ENCODE measurements at regions not wholly inside any gene's neighbourhood (a gene's known extent, or its start where the extent isn't known, plus 50 kb on each side); places are given as distances from the start of the nearest gene placed in this dataset.

DNA sequence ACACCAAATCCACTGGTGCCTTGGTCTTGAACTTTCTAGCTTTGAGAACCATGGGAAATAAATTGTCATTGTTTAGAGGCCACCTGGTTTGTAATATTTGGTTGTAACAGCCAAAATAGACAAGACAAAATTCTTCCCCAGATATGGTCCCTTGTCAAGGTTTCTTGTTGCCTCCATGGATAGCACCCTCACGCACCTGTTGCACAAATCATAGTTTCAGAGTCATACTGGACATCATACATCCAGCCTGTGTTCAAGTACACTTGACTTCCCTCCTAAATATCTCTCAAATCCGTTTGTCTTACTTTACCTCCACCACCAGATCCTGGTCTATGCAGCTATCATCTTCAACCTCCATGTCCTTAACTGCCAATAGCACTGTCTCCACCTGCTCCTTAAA is 256.7 kb upstream of the IGFBP3 start:
- DNase-seq, result no peak

DNA sequence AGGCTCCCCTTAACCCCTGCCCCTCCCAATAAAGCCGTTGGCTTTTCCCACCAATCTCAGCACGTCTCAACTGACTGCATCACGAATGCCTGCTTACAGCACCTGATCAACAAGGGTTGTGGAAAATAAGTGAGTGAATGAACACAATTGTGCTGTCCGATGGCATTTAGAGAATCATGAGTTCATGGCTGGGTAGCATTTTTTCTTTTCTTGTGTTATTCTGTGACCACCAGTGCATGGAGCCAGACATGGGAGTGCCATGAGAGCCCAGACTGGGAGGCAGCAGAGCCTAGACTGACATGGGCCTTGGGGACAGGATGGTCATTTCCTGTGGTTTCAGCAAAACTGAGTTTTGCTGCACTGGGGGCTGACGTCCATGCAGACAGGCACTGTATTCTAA is 254.1 kb upstream of the IGFBP3 start:
- no peak for DNase-seq

DNA sequence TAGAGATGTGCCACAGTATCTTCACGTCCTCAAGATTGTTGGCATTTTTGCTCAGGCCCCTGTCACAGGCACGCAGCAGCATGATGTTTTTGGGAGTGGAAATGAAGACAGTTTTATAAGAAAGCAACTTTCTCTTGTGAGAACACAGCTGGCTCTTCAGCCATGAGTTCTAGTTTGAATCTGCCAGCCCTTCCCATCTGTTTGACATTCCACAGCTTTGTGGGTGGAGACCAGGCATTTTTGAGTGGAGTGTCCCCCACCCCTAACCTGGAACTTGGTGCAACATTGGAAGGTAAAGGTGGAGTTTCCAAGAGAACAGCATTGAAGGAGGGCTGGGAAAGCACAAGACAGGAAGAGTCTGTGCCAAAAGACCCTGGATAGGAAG is 253.1 kb upstream of the IGFBP3 start:
- DNase-seq, result no peak

DNA sequence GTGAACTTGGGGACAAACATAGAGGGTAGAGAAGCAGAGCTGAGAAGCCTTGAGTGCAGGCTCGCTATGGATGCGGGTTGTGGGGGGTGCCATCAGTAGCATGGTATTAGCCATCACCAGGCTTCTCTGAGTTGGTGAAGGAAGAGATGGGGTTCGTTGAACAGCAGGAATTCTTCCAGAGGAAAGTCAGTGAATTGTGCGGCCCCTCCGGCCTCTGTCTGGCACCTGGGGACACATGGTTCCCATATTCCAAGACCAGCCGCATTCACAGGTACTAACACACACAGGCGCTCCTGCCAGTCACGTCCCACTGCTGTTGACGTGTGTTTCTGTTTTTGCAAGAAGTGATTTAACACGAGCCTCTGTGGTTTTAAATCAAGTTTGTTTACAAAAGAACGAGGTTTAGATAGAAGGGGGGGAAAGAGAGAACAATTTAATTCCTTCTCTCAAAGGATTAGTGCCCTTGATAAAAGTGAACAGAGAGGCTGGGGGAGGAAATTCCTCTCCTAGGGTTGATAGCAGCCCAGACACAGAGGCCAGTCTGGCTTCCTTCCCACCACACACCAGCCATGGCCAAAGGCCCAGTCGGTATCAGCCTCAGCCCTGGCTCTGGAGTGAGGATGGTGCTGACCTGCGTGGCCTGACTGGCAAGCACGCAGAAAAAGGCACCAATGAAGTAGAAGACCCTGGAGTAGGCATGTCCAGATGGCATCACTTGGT is 252.6 kb upstream of the IGFBP3 start:
- DNase-seq, result no peak

DNA sequence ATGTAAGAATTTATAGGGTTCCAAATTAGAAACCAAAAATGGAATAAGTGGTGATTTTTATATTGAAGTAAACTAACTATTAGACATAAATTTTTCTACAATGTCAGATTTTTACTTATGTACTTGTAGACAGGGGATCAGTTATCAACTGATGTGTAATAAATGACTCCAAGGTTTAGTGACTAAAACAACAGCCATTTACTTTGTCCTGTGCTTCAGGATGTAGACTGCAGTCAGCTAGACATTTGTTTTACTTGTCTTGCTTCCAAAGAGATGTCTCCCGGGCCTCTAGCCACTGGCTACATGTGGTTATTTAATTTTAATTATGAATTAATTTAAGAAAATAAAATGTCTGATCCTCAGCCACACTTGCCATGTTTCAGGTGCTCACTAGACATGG is 249.7 kb upstream of the IGFBP3 start:
- DNase-seq, result no peak

DNA sequence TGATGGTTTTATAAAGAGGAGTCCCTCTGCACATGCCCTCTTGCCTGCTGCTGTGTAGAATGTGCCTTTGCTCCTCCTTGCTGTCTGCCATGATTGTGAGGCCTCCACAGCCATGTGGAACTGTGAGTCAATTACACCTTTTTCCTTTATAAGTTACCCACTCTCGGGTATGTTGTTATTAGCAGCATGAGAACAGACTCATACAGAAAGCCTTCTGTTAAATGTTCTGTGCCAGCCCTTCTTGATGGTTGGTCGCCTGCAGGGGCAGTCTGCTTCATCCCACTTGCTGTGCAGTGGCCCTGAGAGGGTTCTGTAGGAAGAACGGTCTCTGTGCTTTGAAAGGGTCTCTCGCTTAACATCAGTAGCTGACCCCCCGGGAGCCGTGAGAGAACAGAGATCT is 248.9 kb upstream of the IGFBP3 start:
- no peak for DNase-seq

DNA sequence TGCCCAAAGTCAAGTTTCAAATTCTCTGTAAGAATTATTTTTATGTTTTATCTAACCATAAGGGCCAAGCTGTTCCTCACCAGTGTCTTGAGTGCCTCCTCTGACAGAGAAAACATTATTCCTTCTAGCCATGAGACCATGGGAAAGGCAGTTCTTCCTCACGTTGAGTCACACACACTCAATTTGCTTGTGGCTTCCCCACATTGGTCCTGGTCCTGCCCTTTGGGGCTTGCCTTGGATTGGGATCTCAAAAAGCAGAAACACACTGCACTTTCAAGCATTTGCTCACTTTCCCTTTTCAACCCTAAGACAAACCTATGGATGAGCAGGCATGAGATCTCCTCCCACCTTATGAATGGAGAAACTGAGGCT is 248.3 kb upstream of the IGFBP3 start:
- DNase-seq, result no peak

DNA sequence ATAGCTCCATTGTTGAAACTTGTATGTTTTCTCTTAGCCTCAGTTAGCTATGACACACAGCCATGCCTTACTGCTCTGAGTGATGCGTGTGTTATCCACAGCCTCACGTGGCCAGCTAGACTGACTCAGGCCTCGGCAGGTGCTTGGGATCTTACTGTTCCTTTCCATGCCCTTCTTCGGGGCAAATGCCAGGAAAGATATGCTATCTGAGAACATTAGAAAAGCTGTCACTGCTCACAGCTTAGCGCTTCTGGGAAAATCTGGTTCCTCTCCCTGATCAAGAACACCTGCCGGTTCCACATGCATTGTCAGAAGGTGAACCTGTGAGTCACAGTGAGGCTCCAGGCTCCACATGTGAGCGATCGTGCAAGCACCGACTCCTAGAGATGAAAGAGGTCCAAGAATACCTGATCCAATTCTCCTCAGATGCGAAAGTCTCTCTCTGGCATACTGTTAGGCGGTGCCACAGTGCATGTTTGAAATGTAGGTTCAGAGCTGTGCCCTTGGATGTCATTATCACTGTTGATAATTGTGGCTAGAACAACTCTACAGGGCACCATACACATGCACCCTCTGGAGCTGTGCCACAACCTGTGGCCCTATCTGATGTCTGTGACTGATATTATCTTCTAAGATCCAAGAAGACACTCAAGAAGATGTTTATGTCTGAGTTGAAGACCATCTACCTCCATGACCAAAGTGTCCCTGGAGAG is 247.8 kb upstream of the IGFBP3 start:
- no peak for DNase-seq

DNA sequence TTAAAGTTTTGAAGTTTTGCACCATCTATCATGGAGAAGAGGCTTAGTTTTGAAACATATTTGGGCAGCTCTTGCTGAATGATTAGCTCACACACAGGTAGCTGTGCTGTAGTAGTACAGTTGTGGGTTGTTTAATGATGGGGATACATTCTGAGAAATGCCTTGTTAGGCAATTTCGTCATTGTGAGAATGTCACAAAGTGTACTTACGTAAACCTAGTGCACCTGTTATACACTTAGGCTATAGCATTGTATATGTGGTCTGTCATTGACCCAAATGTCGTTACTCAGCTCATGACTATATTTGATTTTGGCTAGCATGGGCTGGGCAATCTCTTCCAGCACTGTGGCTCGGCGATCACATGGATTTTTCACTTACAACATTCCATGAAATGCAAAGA is 247.2 kb upstream of the IGFBP3 start:
- no peak for DNase-seq

DNA sequence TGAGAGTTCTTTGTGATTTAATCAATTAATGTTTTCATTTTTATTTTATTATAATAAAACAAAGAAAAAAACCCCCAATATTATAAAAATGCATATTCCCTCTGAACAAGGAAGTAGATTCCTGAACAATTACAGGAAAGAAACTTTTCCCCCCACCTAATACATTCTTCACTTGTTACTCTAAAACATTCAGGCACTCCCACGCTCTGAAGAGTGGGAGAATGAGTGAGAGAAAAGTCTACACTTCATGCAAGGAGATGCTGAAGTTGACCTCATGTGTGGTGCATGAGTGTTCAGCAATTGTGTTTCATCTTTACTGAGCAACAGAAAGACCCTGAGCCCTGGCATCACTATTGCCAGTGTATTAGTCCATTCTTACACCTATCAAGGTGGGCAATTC is 244.2 kb upstream of the IGFBP3 start:
- DNase-seq, result no peak

DNA sequence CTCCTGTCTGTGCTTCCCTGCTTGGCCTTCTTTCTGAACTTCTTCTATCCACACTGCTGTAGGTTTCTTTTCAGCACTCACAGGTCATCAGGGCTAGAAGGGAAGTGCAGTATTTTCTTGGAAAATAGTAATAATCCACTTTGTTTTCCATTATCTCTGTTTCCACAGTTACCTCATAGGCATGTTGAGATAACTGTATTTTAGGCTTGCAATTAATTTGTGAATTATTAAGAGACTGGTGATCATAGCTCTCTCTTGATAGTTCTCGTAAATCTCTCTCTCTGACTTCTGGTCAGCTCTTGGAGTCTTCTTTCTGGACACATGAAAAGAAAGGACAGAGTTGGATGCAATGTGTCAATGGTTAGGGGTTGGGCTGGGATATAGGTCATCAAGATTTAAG is 243.6 kb upstream of the IGFBP3 start:
- no peak for DNase-seq

DNA sequence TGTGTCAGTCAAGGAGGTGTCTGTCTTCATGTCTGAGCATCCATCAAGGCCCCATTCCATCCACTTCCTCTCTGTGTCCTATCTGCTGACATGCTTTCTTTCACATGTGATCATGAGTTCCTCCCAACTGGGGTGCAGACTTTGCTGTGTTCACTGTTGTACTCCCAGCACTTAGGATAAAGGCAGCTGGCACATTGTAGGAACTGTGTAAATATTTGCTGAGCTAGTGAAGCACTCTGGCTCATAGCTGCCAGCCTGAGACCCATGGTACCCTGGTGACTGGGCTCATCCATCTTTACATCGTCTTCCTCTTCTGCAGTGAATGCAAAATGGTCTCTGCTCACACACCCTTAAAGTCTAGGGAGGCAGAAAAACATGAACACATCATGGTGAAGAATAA is 242.2 kb upstream of the IGFBP3 start:
- no peak for DNase-seq

DNA sequence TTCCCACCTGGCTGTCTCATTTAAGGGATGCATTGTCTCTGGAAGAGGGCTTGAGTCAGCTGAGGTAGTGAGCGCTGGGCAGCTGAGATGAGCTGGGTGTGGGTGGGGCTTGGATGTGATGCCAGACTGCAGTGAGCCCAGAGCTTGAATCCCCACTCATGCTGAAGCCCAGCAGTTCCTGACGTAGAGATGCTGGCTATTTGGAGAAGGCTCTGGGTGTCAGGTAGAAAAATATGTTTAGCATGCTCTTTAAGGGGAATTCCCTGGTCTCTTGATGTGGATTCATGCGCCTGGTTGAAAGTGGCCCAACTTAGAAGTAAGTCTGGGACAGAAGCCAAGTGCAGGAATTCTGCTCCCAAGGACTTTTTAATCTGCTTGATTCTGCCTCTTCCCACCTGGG is 241.5 kb upstream of the IGFBP3 start:
- DNase-seq, result no peak

DNA sequence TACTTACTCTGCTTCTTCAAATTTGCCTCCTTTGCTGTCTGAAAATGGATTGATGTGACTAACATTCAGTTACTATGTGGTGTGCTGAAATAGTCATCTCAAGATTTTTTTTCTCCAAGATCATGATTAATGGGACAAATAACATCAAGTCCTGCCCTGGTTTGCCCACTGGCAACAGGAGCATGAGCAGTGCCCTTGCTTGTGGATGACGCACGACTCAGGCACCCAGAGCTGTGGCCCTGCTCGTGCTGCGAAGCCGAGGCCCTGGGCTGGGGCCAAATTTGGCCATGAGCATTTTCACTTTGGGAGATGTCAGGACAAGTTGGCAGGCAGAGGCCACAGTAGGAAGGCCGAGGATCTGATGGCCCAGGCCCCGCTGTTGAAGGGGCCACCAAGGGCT is 239.8 kb upstream of the IGFBP3 start:
- DNase-seq, result no peak

DNA sequence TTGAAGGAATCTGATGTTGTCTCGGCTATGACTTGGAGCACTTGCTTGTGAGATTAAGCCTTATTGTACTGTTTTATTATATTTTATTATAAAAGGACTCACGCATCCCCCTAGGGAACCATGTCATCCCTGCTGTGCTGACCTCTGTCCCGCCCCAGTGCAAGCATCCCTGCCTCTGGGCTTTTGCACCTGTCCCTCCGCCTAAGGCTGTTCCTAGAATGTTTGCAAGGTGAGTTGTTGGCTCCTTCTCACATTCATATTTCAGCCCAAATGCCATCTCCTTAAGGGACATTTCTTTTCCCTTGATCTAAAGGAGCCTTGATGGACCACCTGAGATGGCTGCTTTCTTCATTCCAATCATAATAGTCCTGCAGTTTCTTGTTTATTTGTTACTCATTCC is 236.9 kb upstream of the IGFBP3 start:
- DNase-seq, result no peak

DNA sequence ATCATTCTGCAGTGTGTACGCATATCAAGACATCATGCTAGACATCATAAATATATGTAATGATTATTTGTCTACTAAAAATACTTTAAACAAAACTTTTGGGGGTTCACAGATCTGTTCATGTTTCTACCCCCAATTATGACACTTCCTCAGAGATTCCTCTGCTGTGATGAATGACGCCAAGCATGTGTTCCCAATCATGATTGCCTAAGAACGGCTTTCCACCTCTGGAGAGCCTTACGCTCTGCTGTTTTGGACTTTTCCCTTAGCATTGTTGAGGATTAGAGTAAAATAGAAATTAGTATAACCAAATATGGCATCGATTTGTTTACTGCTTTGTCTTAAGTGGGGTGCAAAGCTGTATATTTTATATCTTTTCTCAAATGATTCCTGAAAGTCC is 236.3 kb upstream of the IGFBP3 start:
- DNase-seq, result no peak

DNA sequence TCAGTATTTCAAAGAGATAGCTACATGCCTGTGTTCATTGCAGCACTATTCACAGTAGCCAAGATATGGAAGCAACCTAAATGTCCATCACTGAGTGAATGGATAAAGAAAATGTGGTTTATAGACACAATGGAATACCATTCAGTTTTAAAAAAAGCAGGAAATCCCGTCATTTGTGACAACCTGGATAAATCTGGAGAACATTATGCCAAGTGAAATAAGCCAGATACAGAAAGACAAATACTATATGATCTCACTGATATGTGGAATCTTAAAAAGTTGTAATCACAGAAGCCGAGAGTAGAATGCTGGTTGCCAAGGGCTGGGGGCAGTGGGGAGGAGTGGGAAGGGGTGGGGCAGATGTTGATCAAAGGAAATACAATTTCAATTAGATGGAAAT is 235.8 kb upstream of the IGFBP3 start:
- no peak for DNase-seq

DNA sequence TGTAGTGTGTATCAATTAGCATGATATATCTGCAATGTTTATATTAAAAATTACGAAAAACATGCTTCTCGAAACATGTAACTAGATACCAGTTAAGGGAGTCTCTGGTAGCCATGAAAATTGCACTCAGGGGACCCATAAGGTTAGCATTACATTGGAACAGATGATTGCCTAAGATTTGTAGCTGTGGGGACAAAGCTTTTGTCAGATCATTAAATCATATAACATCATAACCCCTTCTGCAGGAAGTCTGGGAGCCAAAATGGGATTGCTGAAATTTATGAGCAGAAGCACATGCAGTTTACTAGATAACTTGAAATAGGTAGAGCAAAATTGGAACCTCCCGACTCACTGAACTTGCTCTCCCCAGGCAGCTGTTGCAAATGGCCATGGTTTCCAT is 235.0 kb upstream of the IGFBP3 start:
- DNase-seq, result no peak

DNA sequence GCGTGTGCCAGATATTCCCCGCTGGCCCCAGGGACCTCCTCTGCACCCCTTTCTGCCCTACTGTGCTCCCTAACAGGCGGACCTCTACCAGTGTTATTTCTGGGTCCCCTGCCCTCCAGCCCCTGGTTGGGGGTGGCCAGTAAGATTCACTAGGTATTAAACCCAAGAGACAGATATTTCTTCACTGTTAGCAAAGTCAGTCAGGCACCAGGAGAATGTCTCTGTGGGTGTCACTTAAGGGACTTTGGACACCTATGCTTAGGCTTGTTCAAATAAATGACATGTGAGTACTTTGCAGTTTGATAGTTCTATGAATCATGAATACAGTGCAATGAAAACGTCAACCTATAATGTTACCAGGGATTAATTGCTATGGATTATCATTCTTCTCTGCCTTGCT is 234.3 kb upstream of the IGFBP3 start:
- no peak for DNase-seq

DNA sequence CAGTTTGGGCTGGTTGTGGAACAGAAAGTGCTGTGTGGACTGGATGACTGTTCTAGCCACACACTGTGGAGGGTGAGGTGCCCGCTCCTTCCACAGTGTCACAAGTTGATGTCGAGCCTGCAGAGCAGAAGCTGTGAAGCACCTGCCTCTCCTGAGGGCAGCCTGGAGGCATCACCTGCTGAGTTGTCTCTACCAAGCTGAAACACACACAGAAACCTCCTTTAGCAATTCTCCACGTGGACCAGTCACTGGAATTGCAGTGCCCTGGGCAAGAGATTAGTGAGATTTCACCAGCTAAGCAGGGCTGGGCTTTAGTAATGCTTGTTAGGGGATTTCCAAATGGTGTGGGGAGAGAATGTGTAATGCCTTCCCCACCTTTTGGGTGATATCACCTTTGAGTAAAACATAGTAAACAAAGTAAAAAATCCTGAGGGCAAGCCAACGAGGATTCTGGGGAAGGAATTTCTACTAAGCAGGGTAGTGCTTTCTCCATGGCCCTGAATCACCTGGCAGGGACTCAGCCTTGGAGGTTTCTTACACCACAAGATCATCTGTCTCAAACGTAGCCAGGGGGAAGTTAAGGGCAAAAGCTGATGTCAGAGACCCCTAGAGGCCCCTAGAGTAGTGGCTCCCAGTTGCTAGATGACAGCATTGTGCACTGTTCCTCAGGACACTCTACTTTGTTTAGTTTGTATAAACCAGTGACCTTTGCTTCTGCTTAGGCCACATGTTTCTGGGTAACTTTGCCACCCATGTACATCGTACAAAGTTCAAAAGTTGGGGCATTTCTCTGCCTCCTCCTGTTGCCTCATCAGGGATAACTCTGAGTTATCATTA is 233.1 kb upstream of the IGFBP3 start:
- DNase-seq, result no peak

DNA sequence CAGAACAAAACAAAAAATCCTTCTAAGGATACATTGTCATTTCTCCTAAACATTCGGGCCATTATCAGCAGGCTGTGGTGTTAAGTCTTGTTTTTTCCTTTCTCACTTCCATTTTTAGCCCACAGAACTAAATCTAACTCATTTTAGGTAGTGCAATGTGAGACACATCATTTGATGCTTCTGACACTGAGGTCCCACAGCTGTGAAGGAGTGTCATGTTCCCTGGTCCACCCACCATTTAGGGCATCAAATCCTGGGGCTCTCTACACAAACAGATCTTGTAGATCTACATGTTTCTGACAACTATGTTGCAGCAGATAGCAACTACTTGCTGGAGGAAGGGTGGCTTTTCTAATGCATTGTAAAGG is 232.5 kb upstream of the IGFBP3 start:
- DNase-seq, result no peak

DNA sequence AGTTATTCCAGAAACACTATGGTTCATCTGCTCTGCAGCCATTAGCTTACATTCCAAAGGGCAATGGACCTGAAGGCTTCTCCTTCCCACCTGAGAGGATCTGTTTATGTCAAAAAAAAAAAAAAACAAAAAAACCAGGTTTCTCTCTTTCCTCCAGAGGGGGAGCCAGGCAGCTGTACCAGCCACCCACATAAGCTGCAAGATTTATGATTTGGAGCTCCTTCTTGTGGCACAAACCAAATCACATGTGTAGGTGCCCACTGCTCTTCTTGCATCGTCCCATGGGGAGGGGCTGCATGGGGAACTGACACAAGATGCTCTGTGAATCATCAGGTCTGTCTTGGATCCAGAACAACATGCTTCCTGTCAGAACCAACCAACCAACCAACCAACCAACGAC is 231.6 kb upstream of the IGFBP3 start:
- no peak for DNase-seq

DNA sequence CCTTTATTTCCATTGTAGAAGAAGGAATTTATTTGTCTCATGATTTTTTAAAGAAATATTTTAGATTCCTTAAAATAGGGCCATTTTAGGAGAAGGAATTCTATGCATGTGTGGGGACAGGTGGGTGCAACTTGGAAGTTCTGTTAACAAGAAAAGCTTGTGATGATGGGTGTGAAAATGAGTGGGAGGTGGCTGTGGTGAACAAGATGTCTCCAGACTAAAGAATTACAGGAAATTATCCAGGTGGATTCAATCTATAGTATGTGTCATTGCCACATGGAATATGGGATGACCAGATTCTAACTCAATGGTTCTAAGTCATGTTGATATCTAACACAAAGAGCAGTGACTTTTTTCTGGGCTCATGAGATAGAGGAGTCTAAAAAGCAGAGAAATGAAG is 229.6 kb upstream of the IGFBP3 start:
- no peak for DNase-seq

DNA sequence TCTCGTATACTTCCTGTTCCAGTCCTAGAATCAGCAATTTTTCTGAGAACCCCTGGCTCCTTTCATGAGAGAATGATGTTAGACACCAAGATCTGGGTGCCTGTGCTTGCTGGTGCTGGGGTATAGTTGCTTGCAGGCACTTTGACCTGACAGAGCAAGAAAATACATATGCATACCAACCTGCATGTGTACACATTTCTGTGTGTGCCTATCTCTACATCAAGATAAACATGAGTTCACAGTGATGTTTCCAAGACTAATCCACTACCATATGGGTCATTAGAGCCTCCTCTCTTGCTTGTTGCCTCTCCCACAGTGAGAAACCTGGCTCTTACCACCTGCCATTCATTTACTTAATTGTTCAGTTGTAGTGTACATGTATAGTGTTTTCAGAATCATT is 229.1 kb upstream of the IGFBP3 start:
- DNase-seq, result no peak
